Gastroesophageal sphincter (tissue), 4 donors: ENCODE measurements at regions not wholly inside any gene's neighbourhood (a gene's known extent, or its start where the extent isn't known, plus 50 kb on each side); places are given as distances from the start of the nearest gene placed in this dataset.
A peak's percentile ranks its signal among the peaks of the same experiment; 100 is the strongest.

ENCODE experiments used
- ATAC-seq: fragments of 150-250 bp; one replicate; pipeline ENCODE4 v1.9.1; 2016; ENCODE audit warnings: mild to moderate bottlenecking, moderate library complexity
- H3K27ac ChIP-seq, 4 donors: fragments of 200-600 bp; sonication (generic) in 3 of 4; 1 replicate in 3 of 4; 2 replicates in 1 of 4; pipeline ENCODE4 v1.5.1; 2016 to 2019
- H3K27me3 ChIP-seq: fragments of 200-600 bp; sonication (generic); one replicate; pipeline ENCODE4 v1.5.1; 2019
- H3K36me3 ChIP-seq, 2 donors: fragments of 200-600 bp; sonication (generic); one replicate each; pipeline ENCODE4 v1.5.1; 2019; ENCODE audit warnings: control low read depth in 1 of 2
- H3K4me1 ChIP-seq, 3 donors: fragments of 200-600 bp; sonication (generic); 1 replicate in 2 of 3; 2 replicates in 1 of 3; pipeline ENCODE4 v1.5.1; 2016 to 2019; ENCODE audit warnings: control low read depth in 2 of 3
- H3K4me3 ChIP-seq, 2 donors: fragments of 200-600 bp; sonication (generic); one replicate each; pipeline ENCODE4 v1.5.1; 2019; ENCODE audit warnings: mild to moderate bottlenecking in 1 of 2, moderate library complexity in 1 of 2
- H3K9me3 ChIP-seq, 3 donors: fragments of 200-600 bp; sonication (generic); one replicate each; pipeline ENCODE4 v1.5.1; 2017 to 2019; ENCODE audit warnings: control low read depth in 2 of 3
- CTCF ChIP-seq, 4 experiments: fragments of 200-600 bp in 2 of 4; fragments of 450-650 bp in 2 of 4; sonication (generic) in 1 of 4; IDR thresholded peaks; one replicate each; pipeline ENCODE4 v1.5.1; 2017 to 2019; ENCODE audit warnings: antibody characterized with exemption in 4 of 4, mild to moderate bottlenecking in 2 of 4, moderate library complexity in 2 of 4
- EP300 ChIP-seq: sonication (generic); formaldehyde crosslinking; IDR thresholded peaks from one replicate; pipeline ENCODE4 v1.6.1; 2017; ENCODE audit warnings: antibody characterized with exemption, mild to moderate bottlenecking
- POLR2A ChIP-seq, 2 donors: fragments of 450-650 bp; IDR thresholded peaks; one replicate each; pipeline ENCODE4 v1.6.1; 2017; ENCODE audit warnings: antibody characterized with exemption in 2 of 2, mild to moderate bottlenecking in 2 of 2, moderate library complexity in 1 of 2
- POLR2AphosphoS5 ChIP-seq: sonication (generic); formaldehyde crosslinking; IDR thresholded peaks from one replicate; pipeline ENCODE4 v1.6.1; 2017; ENCODE audit warnings: antibody characterized with exemption
- WGBS, 2 donors: methylation state at CpG; one replicate each; pipeline ENCODE4 v1.1.5; 2018; ENCODE audit warnings: low coverage in 1 of 2; 5-methylcytosine and 5-hydroxymethylcytosine counted together

- no peak for ATAC-seq
- WGBS, 2 donors: 37 to 43% methylated on average over 5 of the region's 5 CpGs
- Histone ChIP-seq H3K27ac (no peak overlapping the region), H3K9me3 (no peaks in the 10 kb centered on the region), H3K36me3 (no peaks in the 10 kb centered on the region), H3K27me3 (no peaks in the 10 kb centered on the region), H3K4me3 (no peak overlapping the region), H3K4me1 (no peaks in the 10 kb centered on the region)
- TF ChIP-seq POLR2AphosphoS5 (no peak), CTCF (IDR thresholded peaks at IDR 0.05) (no peak), EP300 (no peak), POLR2A (IDR thresholded peaks at IDR 0.05) (no peak)
Observed at GRCh38 chr3:73813291-73813690, 188.6 kb upstream of the PDZRN3 start.

GRCh38 chr3:73812054-73812453, 187.3 kb upstream of the PDZRN3 start:
- no peak for ATAC-seq

GRCh38 chr3:73808862-73809509, 184.2 kb upstream of the PDZRN3 start:
- no peak for ATAC-seq
- H3K4me3 ChIP-seq: no peak overlapping the region
- peaks cover 0 to 17% (median 0%) of the 10 kb centered on the region in 3 donors for H3K4me1 ChIP-seq
- no peaks in the 10 kb centered on the region for H3K36me3 ChIP-seq
- no peaks in the 10 kb centered on the region for H3K27me3 ChIP-seq
- no peak overlapping the region for H3K27ac ChIP-seq
- TF ChIP-seq POLR2AphosphoS5 (no peak), CTCF (IDR thresholded peaks at IDR 0.05) (no peak), EP300 (no peak), POLR2A (IDR thresholded peaks at IDR 0.05) (no peak)
- no peaks in the 10 kb centered on the region for H3K9me3 ChIP-seq
- 63 to 83% methylated on average over 3 to 7 of the region's 12 CpGs for WGBS, 2 donors

More at GRCh38 chr3:73812054-73812453, 187.3 kb upstream of the PDZRN3 start:
- H3K27me3 ChIP-seq: no peaks in the 10 kb centered on the region
- 94 to 96% methylated on average over 3 of the region's 3 CpGs for whole genome bisulfite sequencing, 2 donors
- no peaks in the 10 kb centered on the region for H3K36me3 ChIP-seq
- no peak overlapping the region for H3K27ac ChIP-seq
- H3K9me3 ChIP-seq: no peaks in the 10 kb centered on the region
- H3K4me3 ChIP-seq: no peak overlapping the region
- no peak for TF ChIP-seq CTCF (IDR thresholded peaks at IDR 0.05)
- no peak for TF ChIP-seq POLR2AphosphoS5
- TF ChIP-seq POLR2A (IDR thresholded peaks at IDR 0.05): no peak
- no peak for TF ChIP-seq EP300
- H3K4me1 ChIP-seq: no peaks in the 10 kb centered on the region

GRCh38 chr3:73805435-73805834, 180.7 kb upstream of the PDZRN3 start:
- ATAC-seq: peak; percentile 94
- TF ChIP-seq POLR2AphosphoS5 (peak; percentile 77), CTCF (IDR thresholded peaks at IDR 0.05) (no peak)
- 31% methylated on average over 2 of the region's 3 CpGs for WGBS, 2 donors
- H3K36me3 ChIP-seq: no peaks in the 10 kb centered on the region
- peaks cover 0 to 17% (median 0%) of the 10 kb centered on the region in 3 donors for H3K4me1 ChIP-seq
- H3K4me3 ChIP-seq: no peak overlapping the region
- no peaks in the 10 kb centered on the region for H3K27me3 ChIP-seq
- H3K9me3 ChIP-seq: no peaks in the 10 kb centered on the region
- peak overlapping the region in 3 of 4 donors; percentile 4 to 69 (median 61) for H3K27ac ChIP-seq

- H3K4me3 ChIP-seq: no peak overlapping the region
- TF ChIP-seq POLR2A (IDR thresholded peaks at IDR 0.05) (no peak), CTCF (IDR thresholded peaks at IDR 0.05) (no peak), POLR2AphosphoS5 (no peak), EP300 (no peak)
- no peaks in the 10 kb centered on the region for H3K9me3 ChIP-seq
- WGBS, 2 donors: 88 to 100% methylated on average over 3 to 5 of the region's 6 CpGs
- peak overlapping the region in 1 of 4 donors; percentile 69 for H3K27ac ChIP-seq
- no peak for ATAC-seq
- H3K27me3 ChIP-seq: no peaks in the 10 kb centered on the region
- H3K4me1 ChIP-seq: peaks cover 0 to 17% (median 0%) of the 10 kb centered on the region in 3 donors
- no peaks in the 10 kb centered on the region for H3K36me3 ChIP-seq
Observed at GRCh38 chr3:73804204-73804603, 179.5 kb upstream of the PDZRN3 start.
